ENCODE measurements at regions not wholly inside any gene's neighbourhood (a gene's known extent, or its start where the extent isn't known, plus 50 kb on each side); places are given as distances from the start of the nearest gene placed in this dataset.

GRCh38 chr10:126836009-126836408, 69.2 kb upstream of the DOCK1 start:
- H3K4me3 ChIP-seq (replicated peaks in 1 of 2; ENCODE audit: low read depth in 2 of 2, low read length in 2 of 2), result no peak overlapping the region
- TF ChIP-seq CTCF (IDR thresholded peaks at IDR 0.05; ENCODE audit: low read depth, low read length), result no peak
- DNase-seq (ENCODE audit: low read depth in 2 of 2), result no peak

- no peak for DNase-seq (ENCODE audit: low read depth in 2 of 2)
- no peak for TF ChIP-seq CTCF (IDR thresholded peaks at IDR 0.05; ENCODE audit: low read depth, low read length)
Measured at GRCh38 chr10:126838316-126838715, 66.9 kb upstream of the DOCK1 start.

GRCh38 chr10:126839094-126839761, 66.0 kb upstream of the DOCK1 start:
- no peak overlapping the region for H3K4me3 ChIP-seq (replicated peaks in 1 of 2; ENCODE audit: low read depth in 2 of 2, low read length in 2 of 2)
- TF ChIP-seq CTCF (IDR thresholded peaks at IDR 0.05; ENCODE audit: low read depth, low read length), result no peak
- DNase-seq (ENCODE audit: low read depth in 2 of 2), result no peak

More at GRCh38 chr10:126838316-126838715, 66.9 kb upstream of the DOCK1 start:
- H3K4me3 ChIP-seq (replicated peaks in 1 of 2; ENCODE audit: low read depth in 2 of 2, low read length in 2 of 2), result no peak overlapping the region

GRCh38 chr10:126840576-126841135, 64.6 kb upstream of the DOCK1 start:
- no peak for TF ChIP-seq CTCF (IDR thresholded peaks at IDR 0.05; ENCODE audit: low read depth, low read length)
- DNase-seq (ENCODE audit: low read depth in 2 of 2), result no peak
- no peak overlapping the region for H3K4me3 ChIP-seq (replicated peaks in 1 of 2; ENCODE audit: low read depth in 2 of 2, low read length in 2 of 2)

- TF ChIP-seq CTCF (IDR thresholded peaks at IDR 0.05; ENCODE audit: low read depth, low read length), result no peak
- no peak overlapping the region for H3K4me3 ChIP-seq (replicated peaks in 1 of 2; ENCODE audit: low read depth in 2 of 2, low read length in 2 of 2)
- no peak for DNase-seq (ENCODE audit: low read depth in 2 of 2)
Measured at GRCh38 chr10:126841341-126841895, 63.8 kb upstream of the DOCK1 start.

GRCh38 chr10:126842356-126842755, 62.9 kb upstream of the DOCK1 start:
- DNase-seq (ENCODE audit: low read depth in 2 of 2), result no peak
- TF ChIP-seq CTCF (IDR thresholded peaks at IDR 0.05; ENCODE audit: low read depth, low read length), result no peak
- H3K4me3 ChIP-seq (replicated peaks in 1 of 2; ENCODE audit: low read depth in 2 of 2, low read length in 2 of 2), result no peak overlapping the region

Measured in cardiac fibroblast (primary cell).